Gastroesophageal sphincter (tissue), 3 donors: ENCODE measurements at regions not wholly inside any gene's neighbourhood (a gene's known extent, or its start where the extent isn't known, plus 50 kb on each side); places are given as distances from the start of the nearest gene placed in this dataset.

Experiments
- EP300 ChIP-seq: sonication (generic); formaldehyde crosslinking; IDR thresholded peaks from one replicate; pipeline ENCODE4 v1.6.1; 2017; ENCODE audit warnings: antibody characterized with exemption, mild to moderate bottlenecking
- POLR2A ChIP-seq, 2 donors: fragments of 450-650 bp; IDR thresholded peaks; one replicate each; pipeline ENCODE4 v1.6.1; 2017; ENCODE audit warnings: antibody characterized with exemption in 2 of 2, mild to moderate bottlenecking in 2 of 2, moderate library complexity in 1 of 2
- POLR2AphosphoS5 ChIP-seq: sonication (generic); formaldehyde crosslinking; IDR thresholded peaks from one replicate; pipeline ENCODE4 v1.6.1; 2017; ENCODE audit warnings: antibody characterized with exemption
- TF ChIP-seq, protein P1 (sequence below), 4 experiments: fragments of 200-600 bp in 2 of 4; fragments of 450-650 bp in 2 of 4; sonication (generic) in 1 of 4; IDR thresholded peaks; one replicate each; pipeline ENCODE4 v1.5.1; 2017 to 2019; ENCODE audit warnings: antibody characterized with exemption in 4 of 4, mild to moderate bottlenecking in 2 of 4, moderate library complexity in 2 of 4

DNA sequence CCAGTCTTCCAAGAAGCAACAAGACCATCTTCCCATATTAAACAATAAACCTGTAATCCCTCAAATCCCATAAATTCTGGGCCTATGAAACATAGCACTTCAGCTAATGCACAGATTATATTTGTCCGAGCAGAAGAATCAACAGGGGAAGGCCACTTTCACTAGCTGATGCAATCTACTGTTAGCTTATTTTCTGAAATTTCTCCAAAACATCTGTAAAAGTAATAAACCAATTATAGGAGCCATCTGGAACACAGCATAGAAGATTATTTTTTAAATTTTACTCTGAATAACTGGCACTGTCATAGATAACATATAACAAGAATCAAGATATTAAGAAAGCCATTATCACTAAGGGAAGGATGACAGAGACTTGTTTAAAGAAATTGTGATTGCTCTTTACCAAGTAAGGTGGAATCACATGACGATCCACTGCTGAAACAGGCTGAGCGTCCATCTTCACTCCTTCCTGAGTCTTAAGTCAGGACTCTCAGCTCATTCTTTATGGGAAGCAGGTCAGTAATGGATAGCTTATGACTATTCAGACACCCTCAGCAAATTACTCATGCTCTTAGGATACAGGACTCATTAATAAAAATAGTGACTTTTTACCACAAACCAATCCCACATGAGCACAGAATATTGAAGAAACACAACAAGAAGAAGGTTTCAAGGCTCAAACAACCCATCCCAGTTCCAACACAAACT, 719.5 kb downstream of the XPNPEP1 start:
- TF ChIP-seq, protein P1, sequence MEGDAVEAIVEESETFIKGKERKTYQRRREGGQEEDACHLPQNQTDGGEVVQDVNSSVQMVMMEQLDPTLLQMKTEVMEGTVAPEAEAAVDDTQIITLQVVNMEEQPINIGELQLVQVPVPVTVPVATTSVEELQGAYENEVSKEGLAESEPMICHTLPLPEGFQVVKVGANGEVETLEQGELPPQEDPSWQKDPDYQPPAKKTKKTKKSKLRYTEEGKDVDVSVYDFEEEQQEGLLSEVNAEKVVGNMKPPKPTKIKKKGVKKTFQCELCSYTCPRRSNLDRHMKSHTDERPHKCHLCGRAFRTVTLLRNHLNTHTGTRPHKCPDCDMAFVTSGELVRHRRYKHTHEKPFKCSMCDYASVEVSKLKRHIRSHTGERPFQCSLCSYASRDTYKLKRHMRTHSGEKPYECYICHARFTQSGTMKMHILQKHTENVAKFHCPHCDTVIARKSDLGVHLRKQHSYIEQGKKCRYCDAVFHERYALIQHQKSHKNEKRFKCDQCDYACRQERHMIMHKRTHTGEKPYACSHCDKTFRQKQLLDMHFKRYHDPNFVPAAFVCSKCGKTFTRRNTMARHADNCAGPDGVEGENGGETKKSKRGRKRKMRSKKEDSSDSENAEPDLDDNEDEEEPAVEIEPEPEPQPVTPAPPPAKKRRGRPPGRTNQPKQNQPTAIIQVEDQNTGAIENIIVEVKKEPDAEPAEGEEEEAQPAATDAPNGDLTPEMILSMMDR (IDR thresholded peaks at IDR 0.05) = no peak
- TF ChIP-seq EP300 (no peak), POLR2AphosphoS5 (no peak), POLR2A (IDR thresholded peaks at IDR 0.05) (no peak)
